ENCODE measurements at regions not wholly inside any gene's neighbourhood (a gene's known extent, or its start where the extent isn't known, plus 50 kb on each side); places are given as distances from the start of the nearest gene placed in this dataset.

- no peak for TF ChIP-seq EZH2phosphoT487 (IDR thresholded peaks at IDR 0.05; ENCODE audit: low read depth, severe bottlenecking, unreplicated experiment)
- no peak for TF ChIP-seq CTCF (IDR thresholded peaks at IDR 0.05; ENCODE audit: poor library complexity)
Observed at GRCh38 chr12:3416159-3416558, 74.8 kb upstream of the PRMT8 start.

Data from hepatocyte (in vitro differentiated cells).